Left ventricle myocardium inferior (tissue), 1 donor: ENCODE measurements at regions not wholly inside any gene's neighbourhood (a gene's known extent, or its start where the extent isn't known, plus 50 kb on each side); places are given as distances from the start of the nearest gene placed in this dataset.

Experiments used
- DNase-seq: peaks from one replicate; pipeline ENCODE4 v3.0.0-alpha.2; 2020
- H3K27ac ChIP-seq: fragments of 200-600 bp; replicated peaks from 2 replicates; pipeline ENCODE4 v1.8.0; 2021
- H3K27me3 ChIP-seq: fragments of 200-600 bp; 2 replicates; pipeline ENCODE4 v1.8.0; 2021; ENCODE audit warnings: low read depth
- H3K36me3 ChIP-seq: fragments of 200-600 bp; 2 replicates; pipeline ENCODE4 v1.8.0; 2021
- H3K4me1 ChIP-seq: fragments of 200-600 bp; 2 replicates; pipeline ENCODE4 v1.8.0; 2021
- H3K4me3 ChIP-seq: fragments of 200-600 bp; 2 replicates; pipeline ENCODE4 v1.8.0; 2021; ENCODE audit warnings: mild to moderate bottlenecking, moderate library complexity
- H3K9me3 ChIP-seq: fragments of 200-600 bp; replicated peaks from 2 replicates; pipeline ENCODE4 v1.8.0; 2021
- CTCF ChIP-seq: fragments of 200-600 bp; IDR thresholded peaks from 2 replicates; pipeline ENCODE4 v1.8.0; 2021; ENCODE audit warnings: antibody characterized with exemption, mild to moderate bottlenecking, borderline replicate concordance
- intact Hi-C: fragments of 100-400 bp; cut with micrococcal nuclease; formaldehyde crosslinking; loops from one replicate; pipeline ENCODE4 v1.11.0; 2022
- donor health status: DM: no; HTN: yes; CAD: no; lungs with severe emphysema.

- Histone ChIP-seq H3K36me3 (no peaks in the 10 kb centered on the region), H3K4me3 (no peak overlapping the region), H3K4me1 (no peaks in the 10 kb centered on the region), H3K27me3 (no peaks in the 10 kb centered on the region), H3K27ac (no peak overlapping the region), H3K9me3 (no peaks in the 10 kb centered on the region)
- TF ChIP-seq CTCF, result no peak
- intact Hi-C loops, result no loop called here
- DNase-seq, result no peak
These were observed 885.3 kb upstream of the CELF4 start for GRCh38 chr18:38450876-38451275.

- Histone ChIP-seq H3K4me1 (no peaks in the 10 kb centered on the region), H3K36me3 (no peaks in the 10 kb centered on the region), H3K9me3 (no peaks in the 10 kb centered on the region), H3K27ac (no peak overlapping the region), H3K4me3 (no peak overlapping the region), H3K27me3 (no peaks in the 10 kb centered on the region)
- intact Hi-C loops, result no loop called here
- no peak for TF ChIP-seq CTCF
- DNase-seq, result no peak
These were observed 880.2 kb upstream of the CELF4 start for GRCh38 chr18:38445804-38446145.

GRCh38 chr18:38444971-38445803 lies 879.6 kb upstream of the CELF4 start:
- H3K27me3 ChIP-seq, result no peaks in the 10 kb centered on the region
- no peak for TF ChIP-seq CTCF
- H3K27ac ChIP-seq, result no peak overlapping the region
- H3K9me3 ChIP-seq, result no peaks in the 10 kb centered on the region
- no peak overlapping the region for H3K4me3 ChIP-seq
- H3K36me3 ChIP-seq, result no peaks in the 10 kb centered on the region
- no peak for DNase-seq
- no peaks in the 10 kb centered on the region for H3K4me1 ChIP-seq
- intact Hi-C loops, result no loop called here

GRCh38 chr18:38427736-38428135 lies 862.1 kb upstream of the CELF4 start:
- Histone ChIP-seq H3K4me3 (no peak overlapping the region), H3K4me1 (no peaks in the 10 kb centered on the region), H3K27me3 (no peaks in the 10 kb centered on the region), H3K9me3 (no peaks in the 10 kb centered on the region), H3K27ac (no peak overlapping the region), H3K36me3 (no peaks in the 10 kb centered on the region)
- no peak for DNase-seq
- no peak for TF ChIP-seq CTCF
- intact Hi-C loops, result no loop called here

- no peak for DNase-seq
- no peak overlapping the region for H3K4me3 ChIP-seq
- H3K27ac ChIP-seq, result no peak overlapping the region
- intact Hi-C loops, result no loop called here
- H3K4me1 ChIP-seq, result no peaks in the 10 kb centered on the region
- no peaks in the 10 kb centered on the region for H3K36me3 ChIP-seq
- H3K27me3 ChIP-seq, result no peaks in the 10 kb centered on the region
- peak; percentile 10 for TF ChIP-seq CTCF
- H3K9me3 ChIP-seq, result no peaks in the 10 kb centered on the region
These were observed 861.6 kb upstream of the CELF4 start for GRCh38 chr18:38427234-38427633.
